HUDEP-2 (cell line): ENCODE measurements at regions not wholly inside any gene's neighbourhood (a gene's known extent, or its start where the extent isn't known, plus 50 kb on each side); places are given as distances from the start of the nearest gene placed in this dataset.

Source experiments
- DNase-seq, 76 experiments: peaks; one replicate each; lab custom pipeline; 2025; ENCODE audit not compliant: unreplicated experiment in 76 of 76; lab: John Stamatoyannopoulos, UW

- no peak for DNase-seq
Measured at GRCh38 chr11:41955635-41956400, 496.4 kb upstream of the LRRC4C start.

DNA sequence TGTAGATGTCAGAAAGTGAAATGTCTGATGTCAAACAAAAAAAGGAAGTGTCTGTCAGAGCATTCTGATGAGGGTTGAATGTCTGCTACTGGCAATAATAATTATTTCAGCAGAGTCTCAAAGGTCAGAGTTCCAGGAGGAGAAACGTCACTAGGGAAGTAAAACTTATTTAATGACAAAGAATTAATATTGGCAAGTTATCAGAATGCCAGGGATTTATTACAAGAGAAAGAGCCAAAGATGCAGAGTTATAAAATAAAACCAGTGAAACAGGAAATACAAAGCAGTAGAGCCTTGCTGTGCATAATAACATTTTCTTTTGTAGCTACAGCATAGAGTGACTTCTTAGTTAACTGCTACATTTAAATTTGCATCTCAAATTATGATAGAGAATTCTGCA, 504.0 kb upstream of the LRRC4C start:
- DNase-seq = no peak

- DNase-seq = no peak
Measured at GRCh38 chr11:41970681-41971080, 511.2 kb upstream of the LRRC4C start.

GRCh38 chr11:41971592-41971991, 512.1 kb upstream of the LRRC4C start:
- DNase-seq = no peak

GRCh38 chr11:41978945-41979344, 519.5 kb upstream of the LRRC4C start:
- DNase-seq = no peak

DNA sequence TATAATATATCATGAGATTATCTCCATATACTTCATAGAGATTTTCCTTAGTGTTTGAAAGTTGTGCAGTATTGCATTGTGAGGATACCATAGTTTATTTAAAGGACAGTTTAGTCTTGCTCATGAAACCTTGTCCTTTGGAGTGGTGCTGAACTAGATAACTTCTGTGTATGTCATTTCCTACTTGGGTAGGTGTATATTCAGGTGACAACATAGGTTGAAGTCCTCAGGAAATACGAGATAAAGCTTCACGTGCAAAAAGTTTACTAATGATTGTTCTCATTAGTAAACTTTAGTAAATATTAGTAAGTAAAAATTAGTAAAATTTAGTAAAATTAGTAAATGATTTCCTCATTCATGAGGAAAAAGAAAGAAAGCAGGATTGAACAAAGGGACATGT, 521.3 kb upstream of the LRRC4C start:
- DNase-seq = no peak

DNA sequence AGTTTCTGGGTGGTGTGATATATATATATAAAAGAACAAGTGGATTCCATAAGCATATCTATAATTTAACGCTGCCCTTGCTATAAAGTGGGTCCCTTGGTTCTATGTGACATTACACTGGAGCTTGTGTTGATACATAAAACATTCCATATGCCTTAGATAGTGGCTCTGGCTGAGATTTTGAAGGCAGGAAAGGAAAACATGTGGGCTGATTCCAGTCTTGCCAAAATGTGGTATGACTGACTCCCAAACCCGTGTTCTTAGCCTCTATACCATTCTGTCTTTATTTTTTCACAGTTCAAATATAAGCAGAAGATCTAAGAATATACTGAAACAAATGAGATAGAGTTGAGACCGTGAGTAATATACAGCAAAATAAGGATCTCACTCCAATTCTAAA, 522.8 kb upstream of the LRRC4C start:
- DNase-seq = no peak

- no peak for DNase-seq
Measured at GRCh38 chr11:41982975-41983374, 523.5 kb upstream of the LRRC4C start.

DNA sequence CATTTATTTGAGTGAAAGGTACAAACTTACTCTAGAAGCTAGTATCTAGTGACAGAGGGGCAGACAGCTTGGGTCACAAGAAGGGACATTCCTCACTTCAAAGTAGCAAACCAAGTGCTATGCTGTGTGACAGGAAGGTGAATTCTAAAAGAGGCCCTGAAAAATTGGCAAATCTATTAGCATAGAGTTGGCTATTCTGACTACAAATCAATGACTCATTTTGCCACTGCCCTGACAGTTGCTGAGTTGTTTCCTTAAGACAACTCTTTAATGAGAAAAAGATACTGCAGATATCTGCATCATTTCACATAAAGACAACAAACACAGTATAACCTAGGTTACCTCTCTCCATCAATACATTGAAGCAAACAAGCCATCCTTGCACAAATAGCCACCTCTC, 524.0 kb upstream of the LRRC4C start:
- no peak for DNase-seq

- DNase-seq = no peak
Measured at GRCh38 chr11:41984023-41984422, 524.6 kb upstream of the LRRC4C start.

DNA sequence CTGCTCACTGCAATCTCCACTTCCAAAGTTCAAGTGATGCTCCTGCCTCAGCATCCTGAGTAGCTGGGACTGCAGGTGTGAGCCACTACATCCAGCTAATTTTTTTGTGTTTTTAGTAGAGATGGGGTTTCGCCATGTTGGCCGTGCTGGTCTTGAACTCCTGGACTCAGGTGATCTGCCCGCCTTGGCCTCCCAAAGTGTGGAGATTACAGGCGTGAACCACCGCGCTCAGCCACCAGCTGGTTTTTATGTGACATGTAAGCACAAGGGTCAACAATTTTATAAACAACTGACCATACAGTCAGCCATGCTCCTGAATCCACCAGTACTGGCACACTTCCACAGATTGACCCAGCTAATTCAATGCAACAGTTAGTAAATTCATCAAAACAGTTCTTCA, 526.3 kb upstream of the LRRC4C start:
- no peak for DNase-seq

DNA sequence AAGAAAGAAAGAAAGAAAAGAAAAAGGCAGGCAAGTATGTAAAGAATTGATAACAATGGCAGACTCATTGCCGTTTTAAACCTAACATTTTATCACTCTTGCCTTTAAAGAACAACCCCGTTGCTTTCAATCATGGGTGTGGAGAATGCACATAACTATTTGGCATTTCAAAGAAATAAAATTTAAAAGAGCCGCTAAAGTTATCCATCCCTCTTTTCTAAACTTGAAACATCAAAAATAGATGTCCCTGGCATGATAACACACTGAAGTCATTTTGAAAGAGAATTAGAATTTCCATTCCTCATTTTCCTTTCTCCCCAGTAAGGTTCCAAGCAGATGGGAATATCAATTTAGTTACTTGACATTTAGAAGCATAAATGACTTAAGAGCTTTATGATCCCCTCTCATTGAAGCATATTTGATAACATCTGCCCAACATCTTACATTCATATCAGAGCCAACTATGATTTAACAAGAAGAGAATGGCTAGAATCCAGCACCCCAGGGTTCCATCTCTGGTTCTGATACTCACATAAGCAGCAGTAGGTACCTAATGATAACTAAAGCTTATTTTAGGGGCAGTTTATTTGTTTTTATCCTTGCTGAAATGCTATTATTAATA, 529.6 kb upstream of the LRRC4C start:
- DNase-seq = no peak

GRCh38 chr11:41989823-41990380, 530.5 kb upstream of the LRRC4C start:
- DNase-seq = no peak

GRCh38 chr11:41996533-41996932, 537.1 kb upstream of the LRRC4C start:
- DNase-seq = no peak

- DNase-seq = no peak
Measured at GRCh38 chr11:41997844-41998401, 538.5 kb upstream of the LRRC4C start.

DNA sequence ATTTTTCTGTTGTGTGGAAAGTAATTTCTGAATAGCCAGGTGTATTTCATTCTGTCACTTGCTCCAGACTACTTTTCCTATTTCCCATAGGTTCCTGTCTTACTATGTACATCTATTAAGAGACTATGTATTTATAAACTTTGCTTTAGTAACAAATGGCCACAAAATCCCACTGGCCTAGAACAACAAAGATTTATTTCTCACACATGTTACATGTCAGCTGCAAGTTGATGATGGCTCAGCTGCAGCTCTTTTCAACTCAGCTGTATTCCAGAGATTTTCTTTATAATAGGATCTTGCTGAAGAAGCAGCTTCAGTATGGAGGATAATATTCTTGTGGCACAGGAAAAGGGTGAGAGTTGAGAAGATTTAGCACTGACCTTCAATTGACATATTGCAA, 539.6 kb upstream of the LRRC4C start:
- DNase-seq = no peak

DNA sequence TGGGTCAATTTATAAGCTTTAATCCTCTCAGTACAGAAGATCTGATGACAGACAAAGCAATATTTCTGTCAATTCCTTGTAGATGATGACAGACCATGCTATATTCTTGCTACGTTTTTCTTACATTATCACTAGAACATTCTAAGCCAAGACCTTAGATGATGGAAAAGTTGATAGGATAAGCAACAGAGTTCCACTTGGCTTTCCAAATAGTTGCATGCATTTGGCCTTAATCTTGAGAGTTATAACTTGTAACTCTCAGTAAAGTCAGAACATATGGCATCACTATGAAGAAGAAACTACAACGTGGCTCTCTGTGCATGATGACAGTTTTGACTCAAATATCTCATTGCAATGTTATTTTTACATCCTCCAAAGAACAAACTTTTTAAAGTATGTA, 544.3 kb upstream of the LRRC4C start:
- DNase-seq = no peak

- no peak for DNase-seq
Measured at GRCh38 chr11:42006766-42007165, 547.3 kb upstream of the LRRC4C start.

GRCh38 chr11:42012271-42012670, 552.8 kb upstream of the LRRC4C start:
- DNase-seq = no peak

DNA sequence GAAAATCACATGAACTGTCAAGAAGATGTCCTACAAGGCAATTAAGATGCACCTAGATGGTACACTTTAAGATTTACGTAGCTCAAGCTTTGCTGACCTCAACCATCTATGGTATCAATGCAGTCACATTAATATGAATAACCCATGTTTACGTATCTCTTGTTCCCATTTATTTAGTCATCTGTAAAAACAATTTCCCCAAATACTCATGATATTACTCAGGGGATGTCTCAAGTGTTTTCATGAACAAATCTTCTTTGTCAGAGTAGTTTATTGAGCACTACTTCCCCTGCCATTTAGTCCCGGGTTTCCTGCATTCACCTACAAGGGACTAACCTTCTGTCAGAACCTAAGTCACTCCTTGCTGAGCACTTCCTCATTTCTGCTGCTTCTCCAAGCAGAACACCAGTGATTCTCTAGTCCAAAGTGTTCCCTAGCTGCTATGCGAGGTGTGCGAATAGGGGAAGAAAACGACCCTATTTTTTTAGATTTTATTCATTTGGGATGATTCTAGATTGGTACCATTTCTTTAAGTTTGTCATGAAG, 554.3 kb upstream of the LRRC4C start:
- no peak for DNase-seq

- DNase-seq = no peak
Measured at GRCh38 chr11:42021911-42022310, 562.5 kb upstream of the LRRC4C start.

- DNase-seq = no peak
Measured at GRCh38 chr11:42023267-42023666, 563.8 kb upstream of the LRRC4C start.
